KBM-7 (cell line): ENCODE measurements at regions not wholly inside any gene's neighbourhood (a gene's known extent, or its start where the extent isn't known, plus 50 kb on each side); places are given as distances from the start of the nearest gene placed in this dataset.
A peak's percentile ranks its signal among the peaks of the same experiment; 100 is the strongest.

Experiments
- DNase-seq: peaks from one replicate; pipeline ENCODE4 v3.0.0-alpha.2; 2015
- in situ Hi-C: fragments of 300-500 bp; cut with MboI; formaldehyde crosslinking; loops from 2 replicates; pipeline ENCODE4 v1.14.3; 2020; ENCODE audit warnings: low sequenced_read_pairs, low pct_unique_long_range_greater_than_20kb, mixed read lengths

DNA sequence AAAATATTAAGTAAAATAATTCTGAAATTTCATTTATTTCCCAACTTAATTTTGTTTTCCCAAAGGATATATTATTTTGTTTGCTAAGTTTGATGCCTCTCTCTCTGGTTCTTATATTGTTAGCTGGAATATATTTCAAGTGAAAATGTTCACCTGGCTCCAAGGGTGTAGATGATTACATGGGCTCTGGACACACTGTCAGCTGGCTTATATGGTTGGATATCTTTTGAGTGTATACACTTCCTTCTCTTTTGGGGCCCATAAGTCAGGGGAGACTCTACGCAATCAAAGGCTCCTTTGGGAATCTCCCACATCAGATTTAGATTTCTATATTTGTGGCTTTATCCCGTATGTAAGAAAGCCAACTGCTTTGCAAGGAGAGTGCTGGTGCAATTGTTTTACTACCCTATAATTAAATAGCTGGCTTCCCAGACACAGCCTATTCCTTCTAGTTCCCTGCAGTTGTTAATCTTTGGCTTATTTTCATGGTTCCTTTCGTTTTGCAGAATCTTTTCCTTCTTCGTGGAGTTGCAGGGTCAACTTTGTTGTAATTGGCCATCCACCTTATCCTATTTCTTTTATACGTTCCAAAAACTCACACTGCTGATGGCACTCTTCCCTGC lies 225.7 kb downstream of the DPH6 start:
- in situ Hi-C loops: no loop called here
- DNase-seq: no peak

GRCh38 chr15:35319354-35319753 lies 226.6 kb downstream of the DPH6 start:
- DNase-seq: no peak
- in situ Hi-C loops: no loop called here

DNA sequence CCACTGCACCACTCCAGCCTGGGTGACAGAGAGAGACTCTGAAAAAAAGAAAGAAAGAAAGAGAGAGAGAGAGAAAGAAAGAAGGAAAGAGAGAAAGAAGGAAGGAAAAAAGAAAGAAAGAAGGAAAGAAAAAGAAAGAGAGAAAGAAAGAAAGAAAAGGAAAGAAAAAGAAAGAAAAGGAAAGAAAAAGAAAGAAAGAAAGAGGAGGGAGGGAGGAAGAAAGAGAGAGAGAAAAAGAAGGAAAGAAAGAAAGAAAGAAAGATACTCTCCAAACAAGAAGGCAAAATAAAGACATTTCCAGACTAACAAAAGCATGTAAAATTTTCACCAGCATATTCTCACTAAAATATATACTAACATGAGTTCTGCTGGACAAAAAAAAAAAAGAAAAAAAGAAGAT lies 228.7 kb downstream of the DPH6 start:
- DNase-seq: no peak
- in situ Hi-C loops: no loop called here

GRCh38 chr15:35312344-35312743 lies 227.2 kb upstream of the NANOGP8 start:
- in situ Hi-C loops: no loop called here
- DNase-seq: no peak

DNA sequence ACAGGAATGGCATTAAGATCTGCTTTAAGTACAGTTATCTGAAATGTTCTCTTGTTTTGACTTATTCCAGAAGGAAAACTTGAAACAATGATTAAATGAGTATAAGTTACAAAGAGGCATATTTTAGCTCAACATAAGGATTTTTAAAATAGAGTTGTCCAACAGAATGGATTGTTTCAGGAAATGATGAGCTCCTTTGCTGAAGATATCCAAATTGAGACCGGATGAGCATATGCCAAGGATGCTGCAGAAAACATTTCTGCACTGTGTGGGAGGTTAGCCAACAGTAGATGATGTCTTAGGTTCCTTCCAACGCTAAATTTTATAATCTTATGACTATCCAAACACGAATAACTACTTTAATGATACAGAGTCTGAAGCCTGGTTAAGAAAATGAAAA lies 226.5 kb upstream of the NANOGP8 start:
- no peak for DNase-seq
- in situ Hi-C loops: no loop called here

DNA sequence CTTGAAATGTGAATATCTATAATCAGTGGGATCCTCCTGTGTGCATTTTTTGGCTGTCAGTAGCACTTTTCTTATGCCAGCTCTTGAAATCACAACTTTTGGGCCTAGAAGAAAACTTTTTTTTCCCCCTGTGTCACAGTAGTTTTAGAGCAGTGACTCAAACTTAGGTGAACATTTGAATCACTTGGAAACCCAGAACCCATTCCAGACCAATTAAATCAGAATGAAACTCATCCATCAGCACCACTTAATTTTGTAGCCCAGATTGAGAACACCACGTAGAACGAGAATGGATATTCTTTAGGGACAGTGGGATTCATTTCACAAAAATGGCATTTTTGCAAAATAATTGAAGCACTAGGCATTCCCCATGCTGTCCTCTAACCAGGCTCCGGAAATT lies 224.8 kb upstream of the NANOGP8 start:
- in situ Hi-C loops: no loop called here
- DNase-seq: no peak

DNA sequence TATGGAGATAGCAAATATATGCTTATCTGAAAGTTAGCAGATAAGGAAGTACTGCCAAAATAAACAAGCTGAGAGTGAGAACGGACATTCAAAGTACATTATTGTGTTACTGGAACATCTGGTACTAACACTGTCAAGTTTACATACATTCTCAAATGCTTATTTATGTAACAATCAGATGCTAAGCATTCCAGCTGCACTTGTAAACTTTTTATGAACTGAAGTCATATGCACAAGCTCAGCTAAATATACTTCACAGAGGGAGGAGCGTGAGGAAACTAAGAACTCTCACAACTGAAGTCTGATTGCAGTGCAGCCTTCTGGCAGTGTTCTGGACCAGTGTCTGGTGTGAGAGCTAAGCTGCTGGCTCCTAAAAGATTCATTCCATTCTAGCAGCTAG lies 223.7 kb upstream of the NANOGP8 start:
- DNase-seq: no peak
- in situ Hi-C loops: no loop called here

DNA sequence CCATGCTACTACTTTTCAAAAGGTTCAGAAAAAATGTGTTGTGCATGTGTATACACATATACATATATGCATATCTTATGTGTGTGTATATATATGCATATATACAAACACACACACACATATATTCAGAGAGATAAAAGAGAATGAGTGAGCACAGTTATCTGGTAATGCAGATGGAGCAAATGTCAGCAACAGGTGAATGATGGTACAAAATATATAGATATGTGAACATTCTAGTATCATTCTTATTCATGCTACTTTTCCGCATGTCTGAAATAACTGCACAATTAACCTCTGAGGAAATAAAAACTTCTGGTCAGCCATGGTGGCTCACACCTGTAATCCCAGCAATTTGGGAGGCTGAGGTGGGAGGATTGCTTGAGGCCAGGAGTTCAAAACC lies 222.6 kb upstream of the NANOGP8 start:
- no peak for DNase-seq
- in situ Hi-C loops: no loop called here

- in situ Hi-C loops: no loop called here
- DNase-seq: no peak
Measured at GRCh38 chr15:35307026-35307425, 221.9 kb upstream of the NANOGP8 start.

DNA sequence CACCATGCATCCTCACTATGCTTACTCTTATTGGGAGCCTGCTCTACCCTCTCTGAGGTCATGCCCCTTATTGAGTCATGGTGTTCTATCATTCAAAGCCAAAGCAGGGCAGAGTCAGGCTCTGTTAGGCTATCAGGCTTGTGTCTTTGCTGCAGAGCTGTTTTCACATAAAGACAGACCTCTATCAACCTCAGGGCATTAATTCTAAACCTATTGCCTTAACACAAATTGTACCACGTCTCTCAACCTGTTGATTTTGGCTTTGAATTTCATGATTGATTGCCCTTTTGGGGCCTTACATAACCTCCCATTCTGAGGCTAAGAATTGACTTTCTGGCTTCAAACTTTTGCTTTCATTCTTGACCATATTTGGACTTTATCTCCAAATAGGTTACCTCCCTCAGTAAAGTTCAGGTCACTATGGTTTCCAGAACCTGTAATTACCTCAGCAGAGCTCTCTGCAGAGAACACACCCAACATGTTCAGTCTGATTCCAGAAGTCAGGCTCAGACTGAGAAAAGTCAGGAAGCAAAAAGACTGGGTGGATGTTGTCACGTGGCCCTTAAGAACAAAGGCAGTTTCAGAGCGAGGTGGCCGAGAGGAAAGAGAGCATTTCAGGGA lies 221.4 kb upstream of the NANOGP8 start:
- in situ Hi-C loops: no loop called here
- DNase-seq: no peak

GRCh38 chr15:35305946-35306345 lies 220.9 kb upstream of the NANOGP8 start:
- no peak for DNase-seq
- in situ Hi-C loops: no loop called here

DNA sequence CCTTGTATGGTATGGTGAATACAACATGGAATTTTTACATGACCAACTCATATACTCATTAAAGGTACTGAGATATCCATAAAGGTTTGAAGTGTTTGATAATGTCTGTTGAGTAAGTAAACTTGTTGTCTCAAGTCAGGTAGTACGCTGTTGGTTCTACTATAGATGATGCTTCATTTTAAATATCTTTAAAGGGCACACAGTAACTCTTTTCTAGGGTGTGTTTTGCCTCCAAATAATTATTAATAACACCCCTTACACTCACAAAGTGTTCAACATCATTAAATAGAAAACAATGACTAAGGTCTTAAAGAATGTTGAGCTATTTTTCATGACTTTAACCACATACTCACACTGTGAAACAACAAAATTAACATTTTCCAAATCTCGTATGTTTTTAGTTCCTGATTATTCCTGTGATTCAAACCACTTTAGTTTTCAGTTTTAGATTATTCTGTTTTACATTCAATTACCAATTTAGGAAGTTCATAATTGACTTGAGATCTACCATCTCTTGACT lies 220.0 kb upstream of the NANOGP8 start:
- in situ Hi-C loops: no loop called here
- no peak for DNase-seq

GRCh38 chr15:35304389-35304788 lies 219.3 kb upstream of the NANOGP8 start:
- DNase-seq: no peak
- in situ Hi-C loops: no loop called here

GRCh38 chr15:35302334-35302733 lies 217.2 kb upstream of the NANOGP8 start:
- DNase-seq: no peak
- in situ Hi-C loops: no loop called here

DNA sequence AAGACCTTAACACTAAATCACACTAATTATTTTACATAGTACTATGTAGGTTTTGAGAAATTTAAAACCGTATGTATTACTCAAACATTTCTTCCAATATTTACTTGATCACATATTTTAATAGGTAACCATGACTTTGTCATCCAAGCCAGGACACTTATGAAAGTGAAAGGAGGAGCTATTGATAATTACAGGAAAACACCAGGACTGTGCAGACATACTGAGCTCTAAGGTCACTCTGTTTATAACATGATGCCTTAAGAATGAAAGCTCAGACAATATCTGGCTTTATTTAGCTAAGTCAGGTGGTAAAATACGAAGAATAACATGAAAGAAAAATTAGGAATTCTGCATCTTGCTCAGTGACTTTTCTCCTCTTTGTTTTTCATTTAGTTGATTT lies 216.0 kb upstream of the NANOGP8 start:
- in situ Hi-C loops: no loop called here
- DNase-seq: no peak

DNA sequence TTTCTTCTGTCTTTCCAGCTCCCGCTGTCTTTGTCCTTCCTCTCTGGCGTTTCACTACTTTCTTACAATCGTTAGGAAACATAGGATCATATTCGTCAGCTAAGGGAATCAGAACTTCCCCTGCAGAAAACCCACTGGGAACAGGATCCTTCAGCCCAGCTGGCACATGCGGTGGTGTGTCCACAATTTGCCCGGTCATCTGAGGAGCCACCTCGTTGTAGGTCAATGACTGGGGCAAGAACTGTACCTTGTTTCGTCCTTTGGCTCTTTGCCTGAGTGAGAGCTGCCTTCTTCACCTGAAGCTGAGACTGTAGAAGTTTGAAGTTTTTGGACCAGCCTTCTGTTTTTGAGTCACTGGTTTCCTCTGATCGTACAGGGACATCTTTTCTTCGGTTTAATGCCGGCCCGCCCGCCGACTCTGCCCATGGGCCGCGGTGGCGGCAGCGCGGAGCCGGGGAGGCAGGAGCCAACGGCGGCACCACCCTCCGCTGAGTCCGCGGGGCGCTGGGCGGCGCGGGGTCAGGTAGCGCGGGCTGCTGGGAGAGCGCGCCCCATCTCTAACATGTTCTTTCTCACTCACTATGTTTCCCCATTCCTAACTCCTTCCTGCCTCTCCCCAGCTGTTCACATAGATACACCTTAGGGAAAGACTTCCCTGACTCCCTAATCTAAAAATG lies 214.1 kb upstream of the NANOGP8 start:
- in situ Hi-C loops: loop anchor here (25.0 kb wide), 1 partner anchor 138 kb away; no protein-coding TSS in a partner anchor

GRCh38 chr15:35298509-35298908 lies 213.4 kb upstream of the NANOGP8 start:
- in situ Hi-C loops: loop anchor here (25.0 kb wide), 1 partner anchor 139 kb away; no protein-coding TSS in a partner anchor

More for the DNA sequence above, 214.1 kb upstream of the NANOGP8 start:
- DNase-seq: no peak

DNA sequence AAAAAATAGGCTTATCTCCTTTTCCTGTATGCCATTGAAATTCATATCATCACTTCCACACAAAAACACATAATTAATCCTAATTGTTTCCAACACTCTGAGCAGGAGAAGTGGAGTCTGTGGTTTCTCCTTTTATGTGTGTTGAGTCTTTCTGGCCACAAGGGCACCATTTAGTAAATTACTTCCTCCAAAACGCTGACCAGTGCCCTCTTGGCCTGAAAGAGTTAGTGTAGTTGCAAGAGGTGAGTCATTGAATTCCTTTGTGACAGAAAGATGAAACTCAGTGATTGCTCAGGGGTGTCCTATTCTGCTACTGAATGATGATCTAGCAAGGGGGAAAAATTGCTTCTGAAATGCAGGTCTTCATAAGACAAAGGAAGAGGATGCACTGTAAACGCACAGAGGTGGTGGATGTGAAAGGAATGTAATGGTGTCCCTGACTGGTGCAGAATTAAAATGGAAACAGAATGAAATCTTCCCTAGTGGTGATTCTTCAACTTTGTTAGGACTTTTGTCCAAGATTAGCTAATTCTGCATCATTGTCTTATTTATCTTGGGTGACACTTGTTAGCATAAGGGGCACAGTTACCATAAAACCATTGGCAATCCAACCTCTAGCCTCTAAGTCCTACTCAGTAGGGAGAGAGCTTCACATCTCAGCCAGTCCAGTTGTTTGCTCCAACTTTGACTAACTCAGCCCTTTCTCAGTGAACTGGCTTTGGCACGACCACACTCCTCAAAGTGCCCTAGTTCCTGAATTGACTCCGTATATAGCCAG lies 208.4 kb upstream of the NANOGP8 start:
- peak; percentile 32 for DNase-seq
- in situ Hi-C loops: loop anchor here (25.0 kb wide), 1 partner anchor 144 kb away; no protein-coding TSS in a partner anchor

More at GRCh38 chr15:35298509-35298908, 213.4 kb upstream of the NANOGP8 start:
- no peak for DNase-seq

GRCh38 chr15:35290301-35290721 lies 205.2 kb upstream of the NANOGP8 start:
- in situ Hi-C loops: loop anchor here (25.0 kb wide), 1 partner anchor 147 kb away; no protein-coding TSS in a partner anchor

More at GRCh38 chr15:35290301-35290721, 205.2 kb upstream of the NANOGP8 start:
- DNase-seq: no peak
